ENCODE measurements at regions not wholly inside any gene's neighbourhood (a gene's known extent, or its start where the extent isn't known, plus 50 kb on each side); places are given as distances from the start of the nearest gene placed in this dataset.
"Not testable (repeated sequence)": the region's sequence is repeated elsewhere in the genome, so short reads cannot be mapped to it uniquely, and the experiment has no call there.

- not testable (repeated sequence) for DNase-seq
Measured at GRCh38 chr5:28389727-28390126, 1351.3 kb upstream of the CDH9 start.

GRCh38 chr5:28388428-28388827 is 1350.0 kb upstream of the CDH9 start:
- no peak for DNase-seq

GRCh38 chr5:28386712-28387111 is 1348.3 kb upstream of the CDH9 start:
- DNase-seq, result no peak

DNA sequence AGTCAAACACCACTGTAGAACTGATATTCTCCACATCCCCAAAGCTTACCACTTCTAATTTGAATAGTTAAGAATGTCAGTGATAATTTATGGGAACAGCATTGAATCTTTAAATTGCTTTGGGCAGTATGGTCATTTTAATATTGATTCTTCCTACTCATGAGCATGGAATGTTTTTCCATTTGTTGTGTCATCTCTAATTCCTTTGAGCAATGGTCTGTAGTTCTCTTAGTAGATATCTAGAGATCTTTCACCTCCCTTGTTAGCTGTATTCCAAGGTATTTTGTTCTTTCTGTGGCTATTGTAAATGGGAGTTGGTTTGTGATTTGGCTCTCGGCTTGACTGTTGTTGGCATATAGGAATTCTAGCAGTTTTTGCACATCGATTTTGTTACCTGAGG is 1341.8 kb upstream of the CDH9 start:
- no peak for DNase-seq

DNA sequence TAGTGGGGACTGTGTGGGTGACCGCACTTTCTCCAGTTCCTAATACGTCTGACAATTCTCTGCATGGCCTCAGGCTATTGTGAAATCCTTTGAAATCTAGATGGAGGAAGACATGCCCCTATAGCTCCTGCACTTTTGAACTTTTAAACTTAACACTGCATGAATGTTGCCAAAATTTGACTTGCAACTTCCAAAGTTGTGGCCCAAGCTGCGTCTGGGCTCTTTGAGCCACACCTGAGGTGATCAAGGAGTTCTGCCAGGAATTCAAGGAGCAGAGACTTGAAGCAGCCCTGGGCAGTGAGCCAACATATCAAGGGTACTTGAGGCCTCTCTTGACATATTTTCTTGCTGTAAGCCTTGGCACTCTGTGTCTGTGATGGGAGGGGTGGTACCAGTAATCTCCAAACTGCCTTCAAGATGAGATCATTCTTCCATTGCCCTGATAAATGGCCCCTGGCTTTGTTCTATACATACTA is 1336.1 kb upstream of the CDH9 start:
- no peak for DNase-seq

- no peak for DNase-seq
Measured at GRCh38 chr5:28370896-28371295, 1332.5 kb upstream of the CDH9 start.

GRCh38 chr5:28369418-28369817 is 1331.0 kb upstream of the CDH9 start:
- no peak for DNase-seq

DNA sequence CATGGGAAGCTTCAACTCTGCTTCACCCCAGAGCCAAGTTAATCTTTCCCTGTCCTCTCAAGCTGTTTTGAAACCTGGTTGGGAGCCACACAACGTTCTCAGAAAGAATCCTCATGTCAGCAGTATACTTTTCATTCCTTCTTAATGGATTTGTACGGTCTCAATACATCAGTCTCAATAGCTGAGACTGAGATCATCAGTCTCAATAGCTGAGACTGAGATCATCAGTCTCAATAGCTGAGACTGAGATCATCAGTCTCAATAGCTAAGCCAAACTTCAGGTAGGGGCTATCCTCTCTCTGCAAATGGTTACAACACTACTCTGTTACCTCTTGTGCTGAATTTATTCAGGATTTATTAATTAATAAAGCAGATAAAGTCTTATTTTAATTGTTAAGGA is 1317.4 kb upstream of the CDH9 start:
- no peak for DNase-seq

DNA sequence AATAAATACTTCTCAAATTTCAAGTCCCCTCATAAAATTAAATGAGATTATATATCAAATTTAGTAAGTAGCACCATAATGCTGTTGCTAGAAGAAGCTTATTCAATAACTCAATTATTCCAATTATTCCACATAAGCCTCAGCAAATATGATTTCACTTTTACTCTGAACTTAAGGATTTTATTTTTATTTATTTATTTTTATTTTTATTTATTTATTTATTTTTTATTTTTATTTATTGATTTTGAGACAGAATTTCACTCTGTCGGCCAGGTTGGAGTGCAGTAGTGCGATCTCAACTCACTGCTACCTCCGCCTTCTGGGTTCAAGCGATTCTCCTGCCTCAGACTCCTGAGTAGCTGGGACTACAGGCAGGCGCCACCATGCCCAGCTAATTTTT is 1308.3 kb upstream of the CDH9 start:
- no peak for DNase-seq

GRCh38 chr5:28344836-28345433 is 1306.5 kb upstream of the CDH9 start:
- DNase-seq, result no peak

GRCh38 chr5:28329176-28329575 is 1290.8 kb upstream of the CDH9 start:
- no peak for DNase-seq

- no peak for DNase-seq
Measured at GRCh38 chr5:28328681-28329080, 1290.3 kb upstream of the CDH9 start.

- no peak for DNase-seq
Measured at GRCh38 chr5:28324174-28324573, 1285.8 kb upstream of the CDH9 start.

DNA sequence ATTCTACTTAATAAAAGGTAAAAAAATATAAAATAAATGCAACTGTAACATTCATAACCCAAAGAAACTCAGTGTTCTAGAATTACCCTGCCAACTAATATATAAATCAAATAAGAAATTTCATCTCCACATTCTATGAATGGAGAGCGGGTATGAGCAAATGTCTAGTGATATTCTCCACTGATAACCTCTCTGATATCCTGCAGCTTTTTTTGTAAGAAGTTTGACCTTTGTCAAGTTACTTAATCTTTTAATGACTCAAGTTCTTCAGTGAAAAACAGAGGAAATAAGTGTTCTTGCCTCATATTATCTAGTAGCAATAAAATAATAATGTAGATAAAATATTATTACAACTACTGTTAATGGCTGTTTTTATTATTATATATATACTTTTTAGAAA is 1275.6 kb upstream of the CDH9 start:
- DNase-seq, result no peak

GRCh38 chr5:28313321-28313951 is 1275.0 kb upstream of the CDH9 start:
- no peak for DNase-seq

- DNase-seq, result no peak
Measured at GRCh38 chr5:28310696-28311095, 1272.3 kb upstream of the CDH9 start.

DNA sequence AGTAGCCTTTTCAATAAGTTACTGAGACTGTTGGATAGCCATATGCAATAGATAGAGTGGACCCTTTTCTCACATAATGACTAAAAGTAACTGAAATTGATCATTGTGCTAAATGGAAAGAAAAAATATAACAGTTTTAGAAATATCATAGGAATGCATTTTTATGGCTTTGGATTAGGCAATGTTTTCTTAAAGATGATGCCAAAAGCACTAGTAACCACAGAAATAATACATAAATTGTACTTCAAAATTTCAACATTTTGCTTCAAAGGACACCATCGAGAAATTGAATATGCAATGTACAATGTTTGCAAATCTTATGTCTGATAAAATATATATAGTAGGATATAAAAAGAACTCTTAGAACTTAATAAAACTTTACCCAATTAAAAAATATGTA is 1267.5 kb upstream of the CDH9 start:
- DNase-seq, result no peak

DNA sequence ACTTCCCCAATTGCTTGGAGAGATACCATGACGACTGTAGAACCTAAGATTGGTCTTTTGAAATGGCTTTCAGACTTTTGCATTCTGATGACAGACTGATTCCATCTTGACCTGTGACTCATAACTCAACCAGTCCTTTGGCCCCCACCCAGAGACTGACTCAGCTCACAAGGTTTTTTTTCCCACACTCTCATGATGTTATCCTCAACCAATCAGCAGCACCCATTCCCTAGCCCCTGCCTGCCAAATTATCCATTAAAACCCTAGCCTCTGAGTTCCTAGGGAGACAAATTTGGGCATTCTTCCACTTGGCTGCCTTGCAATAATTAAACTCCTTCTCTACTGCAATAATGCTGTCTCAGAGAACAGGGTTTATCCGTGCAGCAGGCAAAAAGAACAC is 1263.3 kb upstream of the CDH9 start:
- DNase-seq, result no peak

- no peak for DNase-seq
Measured at GRCh38 chr5:28296254-28297013, 1258.0 kb upstream of the CDH9 start.

- DNase-seq, result not testable (repeated sequence)
Measured at GRCh38 chr5:28287021-28287420, 1248.6 kb upstream of the CDH9 start.

DNA sequence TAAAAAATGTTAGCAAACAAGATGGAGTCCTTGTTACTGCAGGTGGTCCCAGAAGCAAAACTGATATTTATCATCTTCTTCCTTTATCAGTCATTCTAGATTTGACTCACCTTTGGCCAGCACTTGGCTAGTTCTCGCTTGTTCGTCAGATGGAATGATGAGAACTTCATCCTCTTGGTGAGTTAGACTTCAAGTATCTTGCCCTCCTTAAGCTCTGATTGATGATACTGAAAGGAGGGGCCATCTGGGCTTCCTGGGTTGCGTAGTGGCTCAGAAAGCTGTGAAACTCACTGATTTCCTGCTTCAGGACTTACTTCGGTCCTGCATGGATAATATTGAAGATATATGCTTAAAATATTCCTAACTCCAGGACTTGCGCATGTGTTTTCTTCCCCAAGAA is 1248.2 kb upstream of the CDH9 start:
- DNase-seq, result no peak

GRCh38 chr5:28284788-28285187 is 1246.4 kb upstream of the CDH9 start:
- DNase-seq, result no peak

DNA sequence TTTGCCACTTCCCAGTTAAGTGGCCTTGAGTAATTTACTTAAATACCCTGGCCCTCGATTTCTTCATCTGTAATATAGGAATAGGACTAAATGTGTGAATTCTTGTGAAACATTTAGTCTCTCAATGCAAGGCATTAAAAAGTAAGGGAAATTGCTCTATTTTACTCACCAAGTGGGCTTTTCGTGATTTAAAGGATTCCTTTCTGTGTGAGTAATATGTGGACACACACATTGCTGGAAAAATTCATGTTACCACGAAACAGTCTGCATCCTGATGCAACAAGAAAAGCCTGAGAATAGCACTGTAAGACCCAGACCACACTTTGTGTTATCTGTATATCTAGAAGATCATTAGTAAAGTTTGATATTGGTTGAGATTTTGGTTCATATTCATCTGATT is 1243.0 kb upstream of the CDH9 start:
- no peak for DNase-seq

- no peak for DNase-seq
Measured at GRCh38 chr5:28275931-28276330, 1237.5 kb upstream of the CDH9 start.

Measured in occipital lobe (tissue), 1 donor.